Body of pancreas (tissue), 4 donors: ENCODE measurements at regions not wholly inside any gene's neighbourhood (a gene's known extent, or its start where the extent isn't known, plus 50 kb on each side); places are given as distances from the start of the nearest gene placed in this dataset.

Experiments
- ATAC-seq: fragments of 150-250 bp; one replicate; pipeline ENCODE4 v1.9.1; 2016
- DNase-seq, 4 donors: peaks; one replicate each; pipeline ENCODE4 v3.0.0-alpha.2; 2019
- H3K27ac ChIP-seq, 4 donors: fragments of 200-600 bp; sonication (generic); 1 replicate in 3 of 4; 2 replicates in 1 of 4; pipeline versions ENCODE4 v1.5.1 to v1.6.1; 2016 to 2019; ENCODE audit warnings: mild to moderate bottlenecking in 1 of 4, mixed read lengths in 1 of 4, moderate library complexity in 1 of 4
- H3K27me3 ChIP-seq, 2 donors: fragments of 200-600 bp; sonication (generic); one replicate each; pipeline ENCODE4 v1.6.0; 2016; ENCODE audit warnings: mild to moderate bottlenecking in 1 of 2
- H3K36me3 ChIP-seq, 2 donors: fragments of 200-600 bp; sonication (generic); replicated peaks in 1 of 2; 2 replicates each; pipeline ENCODE4 v1.5.1; 2016; ENCODE audit warnings: low read depth in 2 of 2; ENCODE audit not compliant: insufficient read depth in 1 of 2
- H3K4me1 ChIP-seq: fragments of 200-600 bp; sonication (generic); one replicate; pipeline ENCODE4 v1.6.0; 2016
- H3K4me3 ChIP-seq, 2 donors: fragments of 200-600 bp; sonication (generic); 1 replicate in 1 of 2; 2 replicates in 1 of 2; pipeline ENCODE4 v1.5.1; 2016 to 2019
- H3K9me3 ChIP-seq, 3 donors: fragments of 200-600 bp; sonication (generic); 1 replicate in 2 of 3; 2 replicates in 1 of 3; pipeline ENCODE4 v1.5.1; 2016
- POLR2A ChIP-seq, 3 donors: fragments of 450-650 bp; IDR thresholded peaks; one replicate each; pipeline ENCODE4 v1.6.1; 2016; ENCODE audit warnings: antibody characterized with exemption in 3 of 3, mild to moderate bottlenecking in 2 of 3
- WGBS, 2 donors: methylation state at CpG; one replicate each; pipeline ENCODE4 v1.1.5; 2017; 5-methylcytosine and 5-hydroxymethylcytosine counted together
- intact Hi-C: fragments of 100-400 bp; cut with DNase I; formaldehyde crosslinking; loops from one replicate; pipeline ENCODE4 v1.15.1; 2023
- TF ChIP-seq, protein P1 (sequence below), 7 experiments: fragments of 450-650 bp in 4 of 7; fragments of 200-600 bp in 3 of 7; sonication (generic) in 3 of 7; IDR thresholded peaks; one replicate each; pipeline ENCODE4 v1.5.1; 2016 to 2019; ENCODE audit warnings: antibody characterized with exemption in 7 of 7

DNA sequence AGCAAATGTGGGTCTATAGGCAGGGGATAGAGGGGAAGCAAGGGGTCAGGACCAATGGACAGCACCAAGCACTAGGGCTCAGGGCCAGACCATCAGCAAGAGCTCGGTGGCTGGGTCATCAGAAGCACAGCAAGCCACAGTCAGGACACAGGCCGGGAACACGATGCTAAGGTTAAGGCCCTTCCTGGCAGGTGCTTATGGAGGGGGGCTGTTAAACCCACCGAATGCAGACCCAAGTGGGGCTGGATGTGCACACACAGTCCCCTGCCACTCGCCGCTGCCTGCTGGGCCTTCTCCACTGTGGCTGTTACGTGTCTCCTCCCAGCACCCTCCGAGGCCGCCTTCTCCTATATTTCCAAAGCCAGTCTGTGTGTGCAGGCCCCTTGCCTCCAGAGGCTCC, 220.1 kb downstream of the TOMM20 start:
- H3K36me3 ChIP-seq = no peaks in the 10 kb centered on the region
- peak overlapping the region; percentile 58 to 71 (median 64) for H3K27ac ChIP-seq
- intact Hi-C loops = no loop called here
- DNase-seq (no peak), ATAC-seq (peak; percentile 5)
- peaks cover 35% of the 10 kb centered on the region for H3K4me1 ChIP-seq
- TF ChIP-seq, protein P1, sequence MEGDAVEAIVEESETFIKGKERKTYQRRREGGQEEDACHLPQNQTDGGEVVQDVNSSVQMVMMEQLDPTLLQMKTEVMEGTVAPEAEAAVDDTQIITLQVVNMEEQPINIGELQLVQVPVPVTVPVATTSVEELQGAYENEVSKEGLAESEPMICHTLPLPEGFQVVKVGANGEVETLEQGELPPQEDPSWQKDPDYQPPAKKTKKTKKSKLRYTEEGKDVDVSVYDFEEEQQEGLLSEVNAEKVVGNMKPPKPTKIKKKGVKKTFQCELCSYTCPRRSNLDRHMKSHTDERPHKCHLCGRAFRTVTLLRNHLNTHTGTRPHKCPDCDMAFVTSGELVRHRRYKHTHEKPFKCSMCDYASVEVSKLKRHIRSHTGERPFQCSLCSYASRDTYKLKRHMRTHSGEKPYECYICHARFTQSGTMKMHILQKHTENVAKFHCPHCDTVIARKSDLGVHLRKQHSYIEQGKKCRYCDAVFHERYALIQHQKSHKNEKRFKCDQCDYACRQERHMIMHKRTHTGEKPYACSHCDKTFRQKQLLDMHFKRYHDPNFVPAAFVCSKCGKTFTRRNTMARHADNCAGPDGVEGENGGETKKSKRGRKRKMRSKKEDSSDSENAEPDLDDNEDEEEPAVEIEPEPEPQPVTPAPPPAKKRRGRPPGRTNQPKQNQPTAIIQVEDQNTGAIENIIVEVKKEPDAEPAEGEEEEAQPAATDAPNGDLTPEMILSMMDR (IDR thresholded peaks at IDR 0.05) = no peak
- no peak for TF ChIP-seq POLR2A (IDR thresholded peaks at IDR 0.05)
- no peaks in the 10 kb centered on the region for H3K9me3 ChIP-seq
- 87 to 94% methylated on average over 9 of the region's 9 CpGs for whole genome bisulfite sequencing, 2 donors
- H3K27me3 ChIP-seq = no peaks in the 10 kb centered on the region
- no peak overlapping the region for H3K4me3 ChIP-seq

DNA sequence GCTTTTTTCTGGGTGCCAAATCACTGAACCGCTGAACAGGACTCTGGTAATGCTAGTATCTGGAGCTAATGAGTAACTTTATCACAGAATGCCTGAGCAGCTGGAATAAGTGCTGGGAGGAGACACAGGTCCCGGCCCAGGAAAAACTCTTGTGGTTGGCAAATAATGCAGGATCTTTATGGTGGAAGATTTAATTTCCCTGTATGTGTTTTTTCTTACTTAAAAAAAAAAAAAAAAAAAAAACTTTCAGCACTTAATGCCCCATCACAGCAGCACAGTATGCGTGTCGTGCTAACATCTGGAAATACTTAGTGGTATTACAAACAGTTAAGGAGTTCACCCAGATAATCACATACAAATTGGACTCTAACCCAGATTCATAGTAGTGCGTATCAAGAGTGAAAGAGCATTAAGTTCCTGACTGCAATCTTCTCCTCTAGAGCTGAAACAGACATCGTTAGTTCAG, 220.7 kb downstream of the TOMM20 start:
- TF ChIP-seq, protein P1 (IDR thresholded peaks at IDR 0.05) = no peak
- TF ChIP-seq POLR2A (IDR thresholded peaks at IDR 0.05) = no peak
- no peaks in the 10 kb centered on the region for H3K36me3 ChIP-seq
- intact Hi-C loops = no loop called here
- peak overlapping the region; percentile 58 to 71 (median 64) for H3K27ac ChIP-seq
- no peaks in the 10 kb centered on the region for H3K9me3 ChIP-seq
- WGBS, 2 donors = 15 to 23% methylated on average over 6 of the region's 6 CpGs
- ATAC-seq = peak; percentile 79
- H3K4me3 ChIP-seq = no peak overlapping the region
- no peaks in the 10 kb centered on the region for H3K27me3 ChIP-seq
- peaks cover 29% of the 10 kb centered on the region for H3K4me1 ChIP-seq
- DNase-seq = peak in 3 of 4 donors; percentile 49 to 60 (median 60)

DNA sequence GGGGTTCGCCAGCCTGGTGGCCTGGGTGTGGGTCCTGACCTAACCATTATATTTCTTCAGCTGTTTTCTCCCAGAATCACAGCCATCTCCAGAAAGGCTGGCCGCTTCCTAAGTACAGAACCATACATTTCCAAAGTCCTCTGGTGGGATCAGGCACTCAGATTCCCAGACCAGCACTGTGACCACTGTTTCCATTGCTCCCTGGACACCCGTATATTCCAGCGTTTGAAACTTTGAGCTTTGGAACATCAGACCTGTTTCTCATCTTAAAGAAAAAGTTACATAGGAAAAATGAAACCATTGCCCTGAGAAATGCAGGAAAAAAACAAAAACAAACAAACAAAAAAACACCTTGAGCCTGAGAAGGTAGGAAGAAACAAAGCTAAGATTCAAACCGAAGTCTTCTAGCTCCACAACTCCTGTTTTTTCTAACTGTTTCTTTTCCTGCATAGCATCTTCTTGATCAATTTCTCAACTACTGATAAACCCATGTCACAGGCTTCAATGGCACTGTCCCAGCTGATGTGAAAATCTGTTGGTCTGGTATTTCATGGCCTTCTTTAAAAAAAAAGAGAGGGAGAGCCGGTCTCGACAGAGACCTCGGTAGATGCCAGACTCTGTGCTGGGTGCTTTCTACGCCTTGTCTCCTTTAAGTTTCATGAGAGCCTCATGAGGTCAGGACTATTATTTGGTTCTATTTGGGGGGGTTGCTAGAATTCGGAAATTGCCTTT, 221.3 kb downstream of the TOMM20 start:
- Histone ChIP-seq H3K36me3 (no peaks in the 10 kb centered on the region), H3K27me3 (no peaks in the 10 kb centered on the region), H3K27ac (peak overlapping the region; percentile 40 to 71 (median 61)), H3K9me3 (no peaks in the 10 kb centered on the region), H3K4me1 (peaks cover 23% of the 10 kb centered on the region), H3K4me3 (no peak overlapping the region)
- intact Hi-C loops = no loop called here
- no peak for DNase-seq
- peak; percentile 18 for ATAC-seq
- 24 to 45% methylated on average over 10 of the region's 10 CpGs for WGBS, 2 donors
- no peak for TF ChIP-seq POLR2A (IDR thresholded peaks at IDR 0.05)
- TF ChIP-seq, protein P1 (IDR thresholded peaks at IDR 0.05) = no peak

DNA sequence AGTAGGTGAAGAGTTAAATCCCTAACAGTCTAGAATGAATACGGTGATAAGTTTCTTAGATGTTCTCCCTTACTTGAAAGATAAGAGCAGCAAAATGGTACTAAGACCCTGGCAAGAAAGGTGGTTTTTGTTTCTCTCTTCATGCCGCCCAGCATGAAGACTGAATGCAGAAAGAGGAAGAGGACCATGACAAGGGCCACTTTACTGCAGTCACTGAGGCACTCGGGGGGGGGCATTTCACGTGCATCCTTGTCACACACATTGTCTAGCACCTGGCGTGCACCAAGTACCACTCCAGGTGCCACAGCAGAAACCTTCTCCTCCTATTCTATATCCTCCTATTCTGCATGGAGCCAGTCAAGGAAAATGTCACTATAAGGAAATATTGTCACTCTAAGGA, 222.0 kb downstream of the TOMM20 start:
- ATAC-seq (no peak), DNase-seq (no peak)
- Histone ChIP-seq H3K27me3 (no peaks in the 10 kb centered on the region), H3K27ac (peak overlapping the region in 2 of 4 donors; percentile 58 to 71), H3K36me3 (no peaks in the 10 kb centered on the region), H3K4me1 (peaks cover 23% of the 10 kb centered on the region), H3K9me3 (no peaks in the 10 kb centered on the region), H3K4me3 (no peak overlapping the region)
- TF ChIP-seq, protein P1 (IDR thresholded peaks at IDR 0.05) = no peak
- no peak for TF ChIP-seq POLR2A (IDR thresholded peaks at IDR 0.05)
- intact Hi-C loops = no loop called here
- 76 to 83% methylated on average over 5 of the region's 5 CpGs for WGBS, 2 donors
